ENCODE measurements at regions not wholly inside any gene's neighbourhood (a gene's known extent, or its start where the extent isn't known, plus 50 kb on each side); places are given as distances from the start of the nearest gene placed in this dataset.
A peak's percentile ranks its signal among the peaks of the same experiment; 100 is the strongest.

DNA sequence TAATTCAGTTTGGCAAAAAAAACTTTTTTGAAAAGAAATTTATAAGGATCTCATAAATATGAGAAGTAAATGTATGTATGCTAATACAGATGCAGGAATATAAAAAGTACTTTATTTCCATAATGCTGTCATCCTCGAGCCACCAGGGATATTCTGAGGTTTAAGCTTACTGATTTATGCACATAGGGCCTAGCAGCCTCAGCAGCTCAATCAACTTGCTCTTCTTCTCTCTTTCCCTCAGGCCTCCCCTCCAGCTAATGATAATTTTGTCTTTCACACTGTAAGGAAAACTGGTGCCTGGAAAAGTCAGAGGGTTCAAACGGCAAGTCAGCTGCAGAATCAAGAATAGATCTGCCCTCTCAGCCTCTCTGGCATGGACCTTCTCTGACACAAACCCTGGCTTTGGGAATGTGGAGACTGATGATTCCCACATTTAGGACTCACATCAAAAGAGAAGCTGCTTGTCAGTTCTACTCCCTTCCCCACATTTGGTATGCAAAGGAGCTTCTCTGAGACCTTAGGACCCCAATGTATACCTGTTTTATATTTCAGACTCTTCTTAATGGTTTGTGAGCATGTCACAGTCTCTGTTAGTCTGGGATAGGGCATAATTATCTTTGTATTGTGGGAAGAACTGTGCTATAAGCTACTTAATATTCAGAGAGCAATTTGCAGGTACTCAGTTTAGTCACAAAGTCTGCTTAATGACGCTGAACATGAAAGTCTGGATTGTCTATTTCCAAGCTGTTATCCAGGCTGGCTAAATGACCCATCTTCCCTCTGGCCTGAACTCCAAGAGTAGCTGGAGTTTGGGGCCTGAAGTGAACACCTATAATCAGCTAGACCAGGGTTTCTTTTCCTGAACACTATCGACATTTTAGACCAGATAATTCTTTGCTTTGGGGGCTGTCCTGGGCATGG is 52.1 kb upstream of the DIPK1A start:
- no peak for DNase-seq

DNA sequence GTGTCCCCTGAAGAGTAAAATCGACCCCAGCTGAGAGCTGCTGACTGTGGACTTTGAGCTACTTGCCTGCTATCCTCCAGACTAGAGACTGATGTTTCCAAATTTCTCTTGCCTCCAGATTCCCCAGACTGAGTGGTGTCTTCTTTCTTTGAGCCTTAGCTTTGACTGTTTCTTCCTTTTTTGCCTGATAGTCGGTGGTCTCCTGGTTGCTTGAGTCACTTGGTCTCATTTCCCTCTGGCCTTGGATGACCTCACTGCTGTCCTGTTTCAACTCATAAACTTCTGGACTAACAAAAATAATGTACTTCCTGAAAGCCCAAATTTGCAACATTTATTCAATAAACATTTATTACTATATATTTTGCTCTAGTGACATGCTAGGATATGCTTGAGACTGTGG is 52.9 kb upstream of the DIPK1A start:
- DNase-seq = no peak

DNA sequence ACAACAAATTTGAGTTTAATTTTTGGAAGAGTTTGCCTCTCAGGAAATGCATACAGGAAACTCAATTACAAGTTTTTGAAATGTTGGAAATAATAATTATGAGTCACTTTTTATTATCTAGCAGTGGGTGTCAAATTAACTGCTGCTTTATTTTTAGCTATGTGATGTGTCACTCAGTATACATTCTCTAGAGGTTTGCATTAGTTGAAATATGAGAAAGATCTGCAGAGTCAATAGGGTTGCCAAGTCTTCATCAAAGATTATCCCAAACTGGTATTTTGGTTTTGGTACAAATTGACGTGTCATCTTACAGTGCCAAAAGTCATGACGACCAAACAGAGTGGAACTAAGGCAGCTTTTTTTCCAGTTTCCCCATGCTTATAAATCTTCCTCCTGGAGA is 54.3 kb upstream of the DIPK1A start:
- DNase-seq = peak; percentile 61

DNA sequence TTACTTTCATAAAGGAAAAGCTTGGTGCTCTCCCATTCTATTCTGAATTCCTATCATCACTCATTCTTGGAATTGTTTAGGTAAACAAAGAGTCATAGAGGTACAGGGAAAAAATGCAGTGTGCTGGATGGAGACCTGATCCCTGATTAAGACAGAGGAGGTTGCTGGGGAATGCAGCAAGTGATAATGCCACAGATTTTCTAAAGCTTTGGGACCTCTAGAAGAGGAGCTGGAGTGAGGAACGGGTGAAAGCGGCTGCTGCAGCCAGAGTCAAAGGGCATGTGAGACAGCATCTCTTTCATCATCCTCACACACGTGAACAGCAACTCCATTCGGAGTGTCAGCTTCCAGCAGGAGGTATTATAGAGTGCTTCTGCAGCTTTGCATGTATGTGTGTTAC is 54.9 kb upstream of the DIPK1A start:
- peak; percentile 8 for DNase-seq

DNA sequence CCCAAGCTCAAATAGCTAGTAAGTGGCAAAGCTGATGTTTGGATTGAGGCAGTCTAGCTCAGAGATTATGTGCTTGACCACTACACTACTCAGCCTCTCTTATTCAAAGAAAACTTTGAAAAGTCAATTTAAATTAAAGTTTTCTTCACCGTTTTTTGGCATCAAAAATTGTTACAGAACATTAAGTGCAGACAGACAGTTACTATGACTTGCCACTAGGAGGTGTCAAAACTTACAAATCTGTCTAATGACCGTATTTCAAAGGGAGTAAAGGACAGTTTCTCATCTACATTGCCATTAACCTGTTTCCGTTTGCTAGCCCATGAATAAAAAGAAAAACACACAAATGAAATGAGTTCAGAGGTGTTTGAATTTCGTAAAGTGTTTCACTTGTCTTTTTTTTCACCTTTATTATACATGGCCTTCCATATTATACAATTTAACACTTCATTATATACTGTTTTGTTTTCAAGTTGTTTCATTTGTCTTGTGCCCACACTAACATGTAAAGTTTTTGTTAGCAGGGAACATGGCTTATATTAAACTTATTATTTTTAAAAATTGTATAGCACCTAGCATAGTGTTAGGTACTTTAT is 57.4 kb upstream of the MTF2 start:
- DNase-seq = peak; percentile 39

DNA sequence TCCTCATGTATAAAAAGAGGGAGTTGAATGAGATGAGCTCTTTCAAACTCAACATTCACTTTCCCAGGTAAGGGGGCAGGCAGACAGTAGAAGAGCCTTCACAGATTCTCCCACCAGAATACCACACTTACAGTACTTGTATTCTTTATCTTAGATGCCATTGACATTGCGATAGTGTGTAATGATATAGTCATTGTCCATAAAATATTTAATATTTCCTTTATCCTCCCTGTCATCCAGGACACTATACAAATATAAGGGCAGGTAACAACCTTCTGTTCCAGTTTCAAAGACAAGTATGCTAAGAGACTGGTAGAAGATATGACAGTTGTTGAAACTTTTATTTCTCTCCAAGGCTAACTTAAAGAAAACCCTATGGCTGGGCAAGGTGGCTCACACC is 56.5 kb upstream of the MTF2 start:
- no peak for DNase-seq

DNA sequence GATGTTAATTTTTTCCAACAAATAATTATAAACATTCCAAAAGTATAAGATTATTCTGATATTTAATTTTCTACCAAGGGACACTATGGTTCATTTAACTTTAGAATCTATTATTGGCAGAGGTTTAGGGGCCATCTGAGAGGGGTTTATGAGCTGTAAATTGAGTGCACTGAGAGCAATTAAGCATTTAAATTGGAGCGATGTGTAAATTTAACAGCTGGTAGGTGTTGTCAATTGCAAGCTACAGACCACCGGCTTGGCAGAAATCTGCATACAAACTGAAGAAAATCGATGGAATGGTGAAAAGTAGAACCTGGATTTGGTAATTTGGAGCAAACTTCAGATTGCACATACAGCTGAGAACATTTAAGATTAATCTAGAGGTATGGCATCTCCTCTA is 55.8 kb upstream of the MTF2 start:
- DNase-seq = no peak

DNA sequence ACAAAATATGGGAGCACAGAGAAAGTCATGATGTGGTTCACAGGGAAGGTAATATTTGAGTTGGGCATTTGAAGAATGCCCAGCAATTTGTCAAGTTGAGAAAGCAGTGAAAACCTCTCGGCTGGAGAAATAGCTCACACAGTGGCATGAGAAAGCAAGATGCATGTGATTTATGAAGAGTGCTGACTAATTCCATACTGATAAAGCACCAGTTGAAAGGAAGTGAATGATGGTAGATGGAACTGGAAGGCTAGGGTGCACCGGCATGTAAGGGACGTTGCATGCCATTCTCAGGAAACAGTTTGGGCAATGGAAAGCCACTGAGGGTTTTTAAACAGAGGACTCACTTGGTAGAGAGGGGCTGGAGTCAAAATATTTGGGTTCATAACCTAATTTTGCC is 53.5 kb upstream of the MTF2 start:
- DNase-seq = no peak

DNA sequence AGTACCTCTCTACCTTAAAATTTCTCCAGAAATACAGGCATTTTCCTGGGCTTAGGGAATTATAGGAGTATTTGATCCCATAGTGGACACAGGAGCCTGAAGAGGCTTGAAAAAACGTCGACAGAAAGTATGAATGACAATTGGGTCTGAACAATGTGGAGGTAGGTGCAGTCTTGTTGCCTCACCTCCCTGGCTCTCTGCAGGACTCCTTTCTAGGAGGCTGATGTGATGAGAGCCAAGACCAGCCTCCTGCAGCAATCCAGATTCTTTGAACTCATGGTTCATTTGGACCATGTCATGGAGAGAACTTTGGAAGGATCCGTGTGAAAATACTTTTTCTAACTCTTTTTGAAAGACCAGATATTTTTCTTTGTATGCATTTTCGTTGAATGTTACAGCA is 50.5 kb upstream of the MTF2 start:
- DNase-seq = no peak

Measured in fibroblast of skin of abdomen (primary cell).